ENCODE measurements at regions not wholly inside any gene's neighbourhood (a gene's known extent, or its start where the extent isn't known, plus 50 kb on each side); places are given as distances from the start of the nearest gene placed in this dataset.

DNA sequence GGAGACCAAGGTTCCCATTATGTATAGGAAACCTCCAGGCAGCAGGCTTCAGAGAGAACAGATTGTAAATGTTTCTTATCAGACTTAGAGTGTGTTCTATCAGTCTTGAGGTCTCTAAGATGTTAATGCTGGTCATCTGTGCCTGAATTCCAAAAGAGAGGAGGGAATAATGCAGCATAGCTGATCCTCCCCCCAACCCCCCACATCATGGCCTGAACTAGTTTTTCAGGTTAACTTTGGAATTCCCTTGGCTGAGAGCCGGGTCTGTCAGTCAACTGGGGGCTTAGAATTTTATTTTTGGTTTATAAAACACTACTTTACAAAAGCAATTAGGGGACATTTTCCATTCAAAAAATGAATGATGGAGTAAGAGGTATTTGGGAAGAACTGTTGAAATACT lies 184.3 kb downstream of the NEBL start:
- no peak overlapping the region for H3K9ac ChIP-seq (ENCODE audit: insufficient read depth, low read depth, low read length)
- ChIA-PET CTCF (ENCODE audit: low intra/inter-chr PET ratio, low total read pairs) (no interaction called here), POLR2A (no interaction called here)
- FAIRE-seq (no peak), DNase-seq (ENCODE audit: low spot score) (no peak), ATAC-seq (no peak)
- intact Hi-C loops (cut with micrococcal nuclease; ENCODE audit: unreplicated experiment), result no loop called here
- no peak overlapping the region for H3K27ac ChIP-seq (ENCODE audit: extremely low read length, insufficient read depth, low read length)
- no peaks in the 10 kb centered on the region for H3K4me1 ChIP-seq (ENCODE audit: insufficient read depth, low read length)
- no TSS peak for BruUV-seq (replicated peaks)
- H3K79me2 ChIP-seq (ENCODE audit: insufficient read depth, low read length), result no peaks in the 10 kb centered on the region
- 0% methylated on average over 1 of the region's 1 CpG for WGBS (ENCODE audit: low lambda C conversion rate)
- H3K4me3 ChIP-seq (replicated peaks in 1 of 3; ENCODE audit: insufficient read depth in 1 of 3, low read depth in 2 of 3, low read length in 3 of 3), result no peak overlapping the region
- in situ Hi-C loops (cut with HindIII; ENCODE audit: extremely low pct_ligation_motif_present, low pct_unique_long_range_greater_than_20kb), result no loop called here
- H4K20me1 ChIP-seq (ENCODE audit: insufficient read depth, low read length), result no peaks in the 10 kb centered on the region
- no peaks in the 10 kb centered on the region; a peak in 1 of 5 replicates for H3K27me3 ChIP-seq (ENCODE audit: control insufficient read depth in 1 of 2, insufficient read depth in 2 of 2, low read length in 2 of 2)
- 0 out of 2 replicates have a peak, but pooled peaks cover 9% of the 10 kb centered on the region for H3K9me3 ChIP-seq (ENCODE audit: low read length)
- H2AFZ ChIP-seq (ENCODE audit: low read length), result no peak overlapping the region
- H3K4me2 ChIP-seq (ENCODE audit: low read depth, low read length), result no peak overlapping the region
- no peaks in the 10 kb centered on the region for H3K36me3 ChIP-seq (replicated peaks in 1 of 2; ENCODE audit: control insufficient read depth in 1 of 2, insufficient read depth in 2 of 2, low read length in 2 of 2)
- TF ChIP-seq FOXO1 (CRISPR knock-in tag; IDR thresholded peaks at IDR 0.05) (no peak), MTF1 (CRISPR knock-in tag; IDR thresholded peaks at IDR 0.05) (no peak), ZNF543 (CRISPR knock-in tag; IDR thresholded peaks at IDR 0.05) (no peak), FOSL1 (CRISPR knock-in tag; IDR thresholded peaks at IDR 0.05; ENCODE audit: borderline replicate concordance) (no peak), MTA1 (CRISPR knock-in tag; IDR thresholded peaks at IDR 0.05; ENCODE audit: borderline replicate concordance) (no peak), CEBPB (IDR thresholded peaks at IDR 0.05; ENCODE audit: borderline replicate concordance, low read depth, low read length) (no peak), PTBP1 (IDR thresholded peaks at IDR 0.05; ENCODE audit: low read depth, low read length, poor library complexity, severe bottlenecking) (no peak), ZBTB43 (CRISPR knock-in tag; conservative IDR thresholded peaks at IDR 0.05) (no peak), STAG1 (CRISPR knock-in tag; IDR thresholded peaks at IDR 0.05) (no peak), ZBTB14 (CRISPR knock-in tag; IDR thresholded peaks at IDR 0.05) (no peak), ZNF678 (CRISPR knock-in tag; IDR thresholded peaks at IDR 0.05) (no peak), GLI4 (CRISPR knock-in tag; IDR thresholded peaks at IDR 0.05; ENCODE audit: borderline replicate concordance) (no peak)
- TF ChIP-seq, protein P1, sequence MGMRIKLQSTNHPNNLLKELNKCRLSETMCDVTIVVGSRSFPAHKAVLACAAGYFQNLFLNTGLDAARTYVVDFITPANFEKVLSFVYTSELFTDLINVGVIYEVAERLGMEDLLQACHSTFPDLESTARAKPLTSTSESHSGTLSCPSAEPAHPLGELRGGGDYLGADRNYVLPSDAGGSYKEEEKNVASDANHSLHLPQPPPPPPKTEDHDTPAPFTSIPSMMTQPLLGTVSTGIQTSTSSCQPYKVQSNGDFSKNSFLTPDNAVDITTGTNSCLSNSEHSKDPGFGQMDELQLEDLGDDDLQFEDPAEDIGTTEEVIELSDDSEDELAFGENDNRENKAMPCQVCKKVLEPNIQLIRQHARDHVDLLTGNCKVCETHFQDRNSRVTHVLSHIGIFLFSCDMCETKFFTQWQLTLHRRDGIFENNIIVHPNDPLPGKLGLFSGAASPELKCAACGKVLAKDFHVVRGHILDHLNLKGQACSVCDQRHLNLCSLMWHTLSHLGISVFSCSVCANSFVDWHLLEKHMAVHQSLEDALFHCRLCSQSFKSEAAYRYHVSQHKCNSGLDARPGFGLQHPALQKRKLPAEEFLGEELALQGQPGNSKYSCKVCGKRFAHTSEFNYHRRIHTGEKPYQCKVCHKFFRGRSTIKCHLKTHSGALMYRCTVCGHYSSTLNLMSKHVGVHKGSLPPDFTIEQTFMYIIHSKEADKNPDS (CRISPR knock-in tag; IDR thresholded peaks at IDR 0.05), result no peak
- TF ChIP-seq, protein P2, sequence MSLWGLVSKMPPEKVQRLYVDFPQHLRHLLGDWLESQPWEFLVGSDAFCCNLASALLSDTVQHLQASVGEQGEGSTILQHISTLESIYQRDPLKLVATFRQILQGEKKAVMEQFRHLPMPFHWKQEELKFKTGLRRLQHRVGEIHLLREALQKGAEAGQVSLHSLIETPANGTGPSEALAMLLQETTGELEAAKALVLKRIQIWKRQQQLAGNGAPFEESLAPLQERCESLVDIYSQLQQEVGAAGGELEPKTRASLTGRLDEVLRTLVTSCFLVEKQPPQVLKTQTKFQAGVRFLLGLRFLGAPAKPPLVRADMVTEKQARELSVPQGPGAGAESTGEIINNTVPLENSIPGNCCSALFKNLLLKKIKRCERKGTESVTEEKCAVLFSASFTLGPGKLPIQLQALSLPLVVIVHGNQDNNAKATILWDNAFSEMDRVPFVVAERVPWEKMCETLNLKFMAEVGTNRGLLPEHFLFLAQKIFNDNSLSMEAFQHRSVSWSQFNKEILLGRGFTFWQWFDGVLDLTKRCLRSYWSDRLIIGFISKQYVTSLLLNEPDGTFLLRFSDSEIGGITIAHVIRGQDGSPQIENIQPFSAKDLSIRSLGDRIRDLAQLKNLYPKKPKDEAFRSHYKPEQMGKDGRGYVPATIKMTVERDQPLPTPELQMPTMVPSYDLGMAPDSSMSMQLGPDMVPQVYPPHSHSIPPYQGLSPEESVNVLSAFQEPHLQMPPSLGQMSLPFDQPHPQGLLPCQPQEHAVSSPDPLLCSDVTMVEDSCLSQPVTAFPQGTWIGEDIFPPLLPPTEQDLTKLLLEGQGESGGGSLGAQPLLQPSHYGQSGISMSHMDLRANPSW (CRISPR knock-in tag; IDR thresholded peaks at IDR 0.05; ENCODE audit: borderline replicate concordance), result no peak
- TF ChIP-seq, protein P3, sequence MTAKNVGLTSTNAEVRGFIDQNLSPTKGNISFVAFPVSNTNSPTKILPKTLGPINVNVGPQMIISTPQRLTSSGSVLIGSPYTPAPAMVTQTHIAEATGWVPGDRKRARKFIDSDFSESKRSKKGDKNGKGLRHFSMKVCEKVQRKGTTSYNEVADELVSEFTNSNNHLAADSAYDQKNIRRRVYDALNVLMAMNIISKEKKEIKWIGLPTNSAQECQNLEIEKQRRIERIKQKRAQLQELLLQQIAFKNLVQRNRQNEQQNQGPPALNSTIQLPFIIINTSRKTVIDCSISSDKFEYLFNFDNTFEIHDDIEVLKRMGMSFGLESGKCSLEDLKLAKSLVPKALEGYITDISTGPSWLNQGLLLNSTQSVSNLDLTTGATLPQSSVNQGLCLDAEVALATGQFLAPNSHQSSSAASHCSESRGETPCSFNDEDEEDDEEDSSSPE (CRISPR knock-in tag; IDR thresholded peaks at IDR 0.05), result no peak
- TF ChIP-seq, protein P4, sequence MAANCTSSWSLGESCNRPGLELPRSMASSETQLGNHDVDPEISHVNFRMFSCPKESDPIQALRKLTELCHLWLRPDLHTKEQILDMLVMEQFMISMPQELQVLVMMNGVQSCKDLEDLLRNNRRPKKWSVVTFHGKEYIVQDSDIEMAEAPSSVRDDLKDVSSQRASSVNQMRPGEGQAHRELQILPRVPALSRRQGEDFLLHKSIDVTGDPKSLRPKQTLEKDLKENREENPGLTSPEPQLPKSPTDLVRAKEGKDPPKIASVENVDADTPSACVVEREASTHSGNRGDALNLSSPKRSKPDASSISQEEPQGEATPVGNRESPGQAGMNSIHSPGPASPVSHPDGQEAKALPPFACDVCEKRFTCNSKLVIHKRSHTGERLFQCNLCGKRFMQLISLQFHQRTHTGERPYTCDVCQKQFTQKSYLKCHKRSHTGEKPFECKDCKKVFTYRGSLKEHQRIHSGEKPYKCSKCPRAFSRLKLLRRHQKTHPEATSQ (CRISPR knock-in tag; IDR thresholded peaks at IDR 0.05; ENCODE audit: borderline replicate concordance), result no peak

Data from HepG2 (cell line).